ENCODE measurements at regions not wholly inside any gene's neighbourhood (a gene's known extent, or its start where the extent isn't known, plus 50 kb on each side); places are given as distances from the start of the nearest gene placed in this dataset.
"Not testable (repeated sequence)": the region's sequence is repeated elsewhere in the genome, so short reads cannot be mapped to it uniquely, and the experiment has no call there.

DNA sequence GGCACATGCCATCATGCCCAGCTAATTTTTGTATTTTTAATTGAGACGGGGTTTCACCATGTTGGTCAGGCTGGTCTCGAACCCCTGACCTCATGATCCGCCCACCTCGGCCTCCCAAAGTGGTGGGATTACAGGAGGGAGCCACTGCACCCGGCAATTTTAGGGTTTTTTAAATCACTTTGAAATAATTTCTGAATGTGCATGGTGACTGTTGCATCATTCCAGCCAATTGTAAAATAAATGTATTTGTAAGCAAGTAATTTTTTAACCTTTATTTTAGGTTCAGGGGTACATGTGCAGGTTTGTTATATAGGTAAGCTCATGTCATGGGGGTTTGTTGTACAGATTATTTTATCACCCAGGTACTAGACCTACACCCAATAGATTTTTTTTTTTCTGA, 56.0 kb upstream of the LMO2 start:
- not testable (repeated sequence) for H3K27me3 Mint-ChIP-seq

GRCh38 chr11:33946930-33947329, 55.1 kb upstream of the LMO2 start:
- Mint-ChIP-seq H3K36me3 (no peaks in the 10 kb centered on the region), H3K9me3 (no peaks in the 10 kb centered on the region), H3K4me1 (no peaks in the 10 kb centered on the region), H3K4me3 (no peak overlapping the region), H3K27me3 (peaks cover 9% of the 10 kb centered on the region), H3K27ac (peak overlapping the region in 1 of 3 donors; percentile 47)
- H3K36me3 ChIP-seq (ENCODE audit: control insufficient read depth, insufficient read depth, low read length), result no peaks in the 10 kb centered on the region
- H3K27me3 ChIP-seq (ENCODE audit: control insufficient read depth, insufficient read depth, low read length), result no peaks in the 10 kb centered on the region
- no peaks in the 10 kb centered on the region for H3K4me1 ChIP-seq (ENCODE audit: control insufficient read depth, insufficient read depth, low read length, poor library complexity, severe bottlenecking)
- H3K9me3 ChIP-seq (ENCODE audit: control insufficient read depth in 2 of 2, low read length in 2 of 2), result no peaks in the 10 kb centered on the region
- no peak for ATAC-seq (ENCODE audit: low read depth in 2 of 2)
- no peak overlapping the region for H3K4me3 ChIP-seq (ENCODE audit: low read depth, low read length)
- no peak for DNase-seq
- no peak overlapping the region for H3K27ac ChIP-seq (ENCODE audit: insufficient read depth, low read length, poor library complexity, severe bottlenecking)

More for the DNA sequence above, 56.0 kb upstream of the LMO2 start:
- H3K4me3 Mint-ChIP-seq; H3K27ac Mint-ChIP-seq; H3K36me3 Mint-ChIP-seq; H3K27me3 ChIP-seq (ENCODE audit: control insufficient read depth, insufficient read depth, low read length); H3K9me3 ChIP-seq (ENCODE audit: control insufficient read depth in 2 of 2, low read length in 2 of 2); H3K9me3 Mint-ChIP-seq; H3K27ac ChIP-seq (ENCODE audit: insufficient read depth, low read length, poor library complexity, severe bottlenecking); DNase-seq; ATAC-seq (ENCODE audit: low read depth in 2 of 2); H3K36me3 ChIP-seq (ENCODE audit: control insufficient read depth, insufficient read depth, low read length); H3K4me3 ChIP-seq (ENCODE audit: low read depth, low read length); H3K4me1 ChIP-seq (ENCODE audit: control insufficient read depth, insufficient read depth, low read length, poor library complexity, severe bottlenecking); H3K4me1 Mint-ChIP-seq: not testable (repeated sequence)

GRCh38 chr11:33945481-33946268, 53.8 kb upstream of the LMO2 start:
- Histone ChIP-seq H3K27me3 (ENCODE audit: control insufficient read depth, insufficient read depth, low read length) (no peaks in the 10 kb centered on the region), H3K9me3 (ENCODE audit: control insufficient read depth in 2 of 2, low read length in 2 of 2) (no peaks in the 10 kb centered on the region), H3K4me1 (ENCODE audit: control insufficient read depth, insufficient read depth, low read length, poor library complexity, severe bottlenecking) (no peaks in the 10 kb centered on the region), H3K27ac (ENCODE audit: insufficient read depth, low read length, poor library complexity, severe bottlenecking) (no peak overlapping the region), H3K36me3 (ENCODE audit: control insufficient read depth, insufficient read depth, low read length) (no peaks in the 10 kb centered on the region), H3K4me3 (ENCODE audit: low read depth, low read length) (no peak overlapping the region)
- ATAC-seq (ENCODE audit: low read depth in 2 of 2) (no peak), DNase-seq (no peak)
- H3K27me3 Mint-ChIP-seq, result peaks cover 9% of the 10 kb centered on the region
- no peak overlapping the region for H3K4me3 Mint-ChIP-seq
- H3K36me3 Mint-ChIP-seq, result no peaks in the 10 kb centered on the region
- H3K27ac Mint-ChIP-seq, result no peak overlapping the region
- H3K9me3 Mint-ChIP-seq, result no peaks in the 10 kb centered on the region
- H3K4me1 Mint-ChIP-seq, result no peaks in the 10 kb centered on the region

- H3K27ac ChIP-seq (ENCODE audit: insufficient read depth, low read length, poor library complexity, severe bottlenecking), result no peak overlapping the region
- ATAC-seq (ENCODE audit: low read depth in 2 of 2) (no peak), DNase-seq (no peak)
- H3K4me1 ChIP-seq (ENCODE audit: control insufficient read depth, insufficient read depth, low read length, poor library complexity, severe bottlenecking), result no peaks in the 10 kb centered on the region
- H3K9me3 Mint-ChIP-seq, result no peaks in the 10 kb centered on the region
- no peak overlapping the region for H3K27ac Mint-ChIP-seq
- H3K36me3 Mint-ChIP-seq, result no peaks in the 10 kb centered on the region
- no peaks in the 10 kb centered on the region for H3K27me3 ChIP-seq (ENCODE audit: control insufficient read depth, insufficient read depth, low read length)
- no peaks in the 10 kb centered on the region for H3K36me3 ChIP-seq (ENCODE audit: control insufficient read depth, insufficient read depth, low read length)
- H3K9me3 ChIP-seq (ENCODE audit: control insufficient read depth in 2 of 2, low read length in 2 of 2), result no peaks in the 10 kb centered on the region
- no peak overlapping the region for H3K4me3 Mint-ChIP-seq
- H3K4me3 ChIP-seq (ENCODE audit: low read depth, low read length), result no peak overlapping the region
- H3K27me3 Mint-ChIP-seq, result peaks cover 9% of the 10 kb centered on the region
- H3K4me1 Mint-ChIP-seq, result no peaks in the 10 kb centered on the region
Measured at GRCh38 chr11:33944693-33945424, 53.0 kb upstream of the LMO2 start.

DNA sequence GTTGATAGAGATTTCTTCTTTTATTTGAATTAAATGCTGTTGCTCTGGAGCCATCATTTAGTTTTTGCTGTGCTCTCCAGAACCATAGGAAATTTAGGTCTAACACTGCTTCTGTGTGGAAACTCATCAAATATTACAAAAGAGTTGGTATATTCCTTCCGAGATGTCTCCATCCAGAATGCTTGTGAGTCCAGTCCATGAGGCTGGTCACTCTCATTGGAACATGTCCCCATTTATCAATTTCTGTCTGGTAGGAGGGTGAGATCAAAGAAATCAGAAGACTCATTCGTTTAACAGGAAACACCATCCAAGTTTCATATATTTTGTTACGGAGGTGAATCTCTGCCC, 52.4 kb upstream of the LMO2 start:
- H3K9me3 Mint-ChIP-seq, result no peaks in the 10 kb centered on the region
- Histone ChIP-seq H3K27ac (ENCODE audit: insufficient read depth, low read length, poor library complexity, severe bottlenecking) (no peak overlapping the region), H3K27me3 (ENCODE audit: control insufficient read depth, insufficient read depth, low read length) (no peaks in the 10 kb centered on the region), H3K36me3 (ENCODE audit: control insufficient read depth, insufficient read depth, low read length) (no peaks in the 10 kb centered on the region), H3K4me3 (ENCODE audit: low read depth, low read length) (no peak overlapping the region), H3K4me1 (ENCODE audit: control insufficient read depth, insufficient read depth, low read length, poor library complexity, severe bottlenecking) (no peaks in the 10 kb centered on the region), H3K9me3 (ENCODE audit: control insufficient read depth in 2 of 2, low read length in 2 of 2) (no peaks in the 10 kb centered on the region)
- H3K36me3 Mint-ChIP-seq, result no peaks in the 10 kb centered on the region
- ATAC-seq (ENCODE audit: low read depth in 2 of 2) (no peak), DNase-seq (no peak)
- H3K27me3 Mint-ChIP-seq, result peaks cover 9% of the 10 kb centered on the region
- H3K27ac Mint-ChIP-seq, result no peak overlapping the region
- H3K4me3 Mint-ChIP-seq, result no peak overlapping the region
- H3K4me1 Mint-ChIP-seq, result no peaks in the 10 kb centered on the region

GRCh38 chr11:33942954-33943353, 51.1 kb upstream of the LMO2 start:
- no peak overlapping the region for H3K4me3 Mint-ChIP-seq
- ATAC-seq (ENCODE audit: low read depth in 2 of 2) (no peak), DNase-seq (no peak)
- no peak overlapping the region for H3K4me3 ChIP-seq (ENCODE audit: low read depth, low read length)
- H3K27me3 Mint-ChIP-seq, result no peaks in the 10 kb centered on the region
- H3K36me3 ChIP-seq (ENCODE audit: control insufficient read depth, insufficient read depth, low read length), result no peaks in the 10 kb centered on the region
- no peaks in the 10 kb centered on the region for H3K27me3 ChIP-seq (ENCODE audit: control insufficient read depth, insufficient read depth, low read length)
- H3K4me1 Mint-ChIP-seq, result no peaks in the 10 kb centered on the region
- no peaks in the 10 kb centered on the region for H3K9me3 ChIP-seq (ENCODE audit: control insufficient read depth in 2 of 2, low read length in 2 of 2)
- no peaks in the 10 kb centered on the region for H3K36me3 Mint-ChIP-seq
- no peaks in the 10 kb centered on the region for H3K9me3 Mint-ChIP-seq
- H3K4me1 ChIP-seq (ENCODE audit: control insufficient read depth, insufficient read depth, low read length, poor library complexity, severe bottlenecking), result no peaks in the 10 kb centered on the region
- H3K27ac ChIP-seq (ENCODE audit: insufficient read depth, low read length, poor library complexity, severe bottlenecking), result no peak overlapping the region
- no peak overlapping the region for H3K27ac Mint-ChIP-seq

- no peak for DNase-seq
- Mint-ChIP-seq H3K4me3 (no peak overlapping the region), H3K27me3 (no peaks in the 10 kb centered on the region), H3K27ac (no peak overlapping the region), H3K4me1 (no peaks in the 10 kb centered on the region), H3K9me3 (no peaks in the 10 kb centered on the region), H3K36me3 (no peaks in the 10 kb centered on the region)
- H3K9me3 ChIP-seq (ENCODE audit: control insufficient read depth in 2 of 2, low read length in 2 of 2), result no peaks in the 10 kb centered on the region
- H3K4me3 ChIP-seq (ENCODE audit: low read depth, low read length), result no peak overlapping the region
- ATAC-seq (ENCODE audit: low read depth in 2 of 2), result no peak
- no peaks in the 10 kb centered on the region for H3K27me3 ChIP-seq (ENCODE audit: control insufficient read depth, insufficient read depth, low read length)
- no peaks in the 10 kb centered on the region for H3K36me3 ChIP-seq (ENCODE audit: control insufficient read depth, insufficient read depth, low read length)
- H3K27ac ChIP-seq (ENCODE audit: insufficient read depth, low read length, poor library complexity, severe bottlenecking), result no peak overlapping the region
- no peaks in the 10 kb centered on the region for H3K4me1 ChIP-seq (ENCODE audit: control insufficient read depth, insufficient read depth, low read length, poor library complexity, severe bottlenecking)
Measured at GRCh38 chr11:33941637-33942160, 49.8 kb upstream of the LMO2 start.

Data from CD4-positive, CD25-positive, alpha-beta regulatory T cell (primary cell).